HCEC 1CT (cell line): ENCODE measurements at regions not wholly inside any gene's neighbourhood (a gene's known extent, or its start where the extent isn't known, plus 50 kb on each side); places are given as distances from the start of the nearest gene placed in this dataset.
"Not testable (repeated sequence)": the region's sequence is repeated elsewhere in the genome, so short reads cannot be mapped to it uniquely, and the experiment has no call there.

ENCODE experiments used
- DNase-seq: peaks from one replicate; pipeline ENCODE4 v3.0.0-alpha.2; 2017

DNA sequence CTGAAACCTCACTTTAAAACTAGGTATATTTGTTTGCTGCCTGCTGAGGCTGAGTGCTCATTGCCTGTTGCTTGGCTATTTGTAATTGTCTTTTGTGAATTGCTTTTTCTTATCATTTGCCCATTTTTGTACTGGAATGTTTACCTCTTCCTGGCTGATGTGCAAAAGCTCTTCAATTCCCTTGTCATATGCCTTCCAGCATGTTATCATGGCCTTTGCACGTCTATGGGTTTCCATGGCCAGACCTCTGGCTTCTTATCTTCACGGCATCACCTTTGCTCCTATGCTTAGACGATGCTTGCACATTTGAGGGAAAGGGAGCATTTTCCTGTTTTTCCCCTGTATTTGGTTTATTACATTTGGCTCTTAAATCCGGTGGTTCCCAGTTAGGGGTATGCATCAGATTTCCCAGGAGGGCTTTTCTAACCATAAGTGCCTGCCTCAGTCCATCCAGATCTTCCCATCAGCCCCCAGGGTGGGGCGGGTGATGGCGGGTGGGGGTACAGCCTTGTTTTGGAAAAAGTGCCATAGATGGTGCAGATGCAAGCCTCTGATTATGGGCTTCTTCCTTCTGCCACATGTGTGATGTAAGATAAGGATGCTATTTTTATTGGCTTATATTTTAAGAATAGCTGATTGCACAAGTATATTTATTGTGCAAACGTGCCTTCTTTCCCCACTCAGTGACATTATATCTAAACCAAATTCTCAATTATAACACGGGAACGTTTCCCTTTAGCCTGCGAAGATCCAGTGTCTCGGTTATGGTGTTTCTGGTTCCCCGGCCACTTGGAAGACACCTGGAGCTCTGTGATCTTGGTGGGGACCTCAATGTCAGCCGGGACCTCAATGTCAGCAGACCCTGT is 70.6 kb upstream of the SEPTIN5 start:
- no peak for DNase-seq

- no peak for DNase-seq
Observed at GRCh38 chr22:19644314-19645223, 69.7 kb upstream of the SEPTIN5 start.

GRCh38 chr22:19645391-19645790 is 68.9 kb upstream of the SEPTIN5 start:
- no peak for DNase-seq

DNA sequence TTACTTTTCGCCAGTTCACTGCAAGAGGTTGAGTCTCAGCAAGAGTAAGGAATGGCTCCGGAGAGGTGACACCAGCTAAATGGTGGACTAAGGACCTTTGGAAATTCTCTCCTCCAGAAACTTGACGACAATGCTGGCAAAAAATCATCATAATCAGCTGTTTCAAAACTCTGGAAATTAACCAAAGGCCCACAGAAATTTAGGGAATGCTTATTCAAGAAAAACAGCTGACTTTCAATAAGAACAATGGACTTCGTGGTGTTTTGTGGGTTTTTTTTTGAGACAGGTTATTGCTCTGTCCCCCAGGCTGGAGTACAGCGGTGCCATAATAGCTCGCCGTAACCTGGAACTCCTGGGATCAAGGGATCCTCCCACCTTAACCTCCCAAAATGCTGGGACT is 68.4 kb upstream of the SEPTIN5 start:
- DNase-seq, result no peak

DNA sequence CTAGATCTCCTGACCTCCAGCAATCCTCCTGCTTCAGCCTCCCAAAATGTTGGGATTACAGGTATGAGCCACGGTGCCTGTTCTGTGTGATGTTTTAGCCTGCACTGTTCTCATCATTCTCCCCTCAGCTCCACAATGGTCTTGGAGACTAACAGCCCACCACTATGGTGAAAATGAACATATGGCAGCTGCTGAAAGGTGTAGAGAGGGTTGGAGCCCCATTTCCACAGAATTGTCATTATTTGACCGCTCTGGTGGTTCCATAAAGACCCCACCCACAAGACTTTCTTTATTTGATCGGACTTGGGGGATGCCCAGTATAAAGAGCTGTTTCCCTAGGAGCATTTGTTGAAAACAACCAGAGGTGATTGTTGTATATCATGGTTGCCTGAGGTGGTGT is 67.9 kb upstream of the SEPTIN5 start:
- no peak for DNase-seq

- peak; percentile 3 for DNase-seq
Observed at GRCh38 chr22:19648419-19648929, 65.8 kb upstream of the SEPTIN5 start.

DNA sequence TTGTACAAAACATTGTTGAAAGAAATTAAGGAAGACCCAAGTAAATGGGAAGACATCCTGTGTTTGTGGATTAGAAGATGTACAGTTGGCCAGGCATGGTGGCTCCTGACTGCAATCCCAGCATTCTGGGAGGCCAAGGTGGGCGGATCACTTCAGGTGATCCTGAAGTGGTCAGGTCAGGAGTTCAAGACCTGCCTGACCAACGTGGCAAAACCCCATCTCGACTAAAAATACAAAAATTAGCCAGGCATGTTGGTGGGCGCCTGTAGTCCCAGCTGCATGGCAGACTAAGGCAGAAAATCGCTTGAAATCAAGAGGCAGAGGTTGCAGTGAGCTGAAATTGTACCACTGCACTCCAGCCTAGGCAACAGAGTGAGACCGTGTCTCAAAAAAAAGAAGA is 62.0 kb upstream of the SEPTIN5 start:
- DNase-seq, result no peak

DNA sequence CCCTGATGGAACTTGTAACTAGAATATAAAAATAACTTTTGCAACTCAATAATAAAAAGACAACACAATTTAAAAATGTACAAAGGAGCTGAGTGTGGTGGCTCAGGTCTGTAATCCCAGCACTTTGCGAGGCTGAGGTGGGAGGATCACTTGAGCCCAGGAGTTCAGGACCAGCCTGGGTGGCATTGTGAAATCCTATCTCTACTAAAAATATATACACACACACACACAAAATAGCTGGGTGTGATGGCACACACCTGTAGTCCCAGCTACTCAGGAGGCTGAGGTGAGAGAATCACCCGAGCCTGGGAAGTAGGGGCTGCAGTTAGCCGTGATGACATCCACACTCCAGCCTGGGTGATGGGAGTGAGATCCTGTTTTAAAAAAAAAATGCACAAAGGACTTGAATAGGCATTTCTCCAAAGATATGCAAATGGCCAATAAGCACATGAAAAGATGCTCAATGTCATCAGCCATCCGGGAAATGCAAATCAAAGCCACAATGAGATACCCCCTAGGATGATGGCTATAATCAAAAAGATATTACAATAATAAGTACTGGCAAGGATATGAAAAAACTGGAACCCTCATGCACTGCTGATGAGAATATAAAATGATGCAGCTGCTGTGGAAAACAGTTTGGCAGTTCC is 59.8 kb upstream of the SEPTIN5 start:
- no peak for DNase-seq

DNA sequence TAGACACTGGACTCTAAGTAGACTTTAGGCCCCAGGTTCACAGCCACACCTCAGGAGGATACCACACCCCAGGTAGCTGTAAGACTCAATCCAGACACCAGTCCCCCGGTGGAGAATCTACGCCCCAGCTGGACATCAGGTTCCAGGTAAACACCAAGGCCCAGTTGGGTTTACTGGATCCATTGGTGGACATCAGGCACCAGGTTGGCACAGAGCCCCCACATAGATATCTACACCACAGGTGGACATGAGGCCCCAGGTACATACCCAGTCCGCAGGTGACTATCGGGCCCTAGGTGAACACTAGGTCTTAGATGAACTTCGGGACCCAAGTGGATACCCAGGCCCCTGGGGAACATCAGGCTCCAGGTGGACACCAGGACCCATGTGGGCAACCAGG is 58.9 kb upstream of the SEPTIN5 start:
- DNase-seq, result no peak

GRCh38 chr22:19656541-19657251 is 57.6 kb upstream of the SEPTIN5 start:
- DNase-seq, result no peak

DNA sequence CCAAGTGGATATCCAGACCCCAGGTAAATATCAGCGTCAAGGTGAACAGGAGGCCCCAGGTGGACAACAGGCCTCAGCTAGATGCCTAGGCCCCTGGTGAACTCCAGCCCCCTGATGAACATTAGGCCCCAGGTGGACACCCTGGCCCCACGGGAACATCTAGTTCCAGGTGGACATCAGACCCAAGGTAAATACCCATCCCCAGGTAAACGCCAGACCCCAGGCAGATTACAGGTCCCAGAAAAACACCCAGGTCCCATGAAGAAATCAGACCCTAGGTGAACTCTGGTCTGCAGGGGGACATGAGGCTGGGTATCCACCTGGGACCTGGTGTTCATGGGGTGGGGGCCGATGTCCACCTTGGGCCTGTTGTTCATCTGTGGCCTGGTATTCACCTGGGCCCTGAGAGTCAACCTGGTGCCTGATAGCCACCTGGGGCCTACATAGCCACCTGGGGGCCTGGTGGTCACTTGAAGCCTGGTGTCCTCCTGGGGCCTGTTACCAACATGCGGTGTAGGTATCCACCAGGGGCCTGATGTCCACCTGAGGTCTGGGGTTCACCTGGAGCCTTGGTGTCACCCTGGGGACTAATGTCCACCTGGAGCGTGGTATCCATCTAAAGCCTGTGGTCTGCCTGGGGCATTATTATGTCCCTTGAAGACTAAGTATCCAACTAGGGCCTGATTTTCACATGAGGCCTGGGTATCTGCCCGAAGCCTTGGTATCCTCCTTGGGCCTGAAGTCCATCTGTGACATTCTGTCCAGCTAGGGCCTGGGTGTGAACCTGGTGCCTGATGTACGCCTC is 56.8 kb upstream of the SEPTIN5 start:
- DNase-seq, result no peak

GRCh38 chr22:19658057-19658966 is 56.0 kb upstream of the SEPTIN5 start:
- DNase-seq, result no peak

DNA sequence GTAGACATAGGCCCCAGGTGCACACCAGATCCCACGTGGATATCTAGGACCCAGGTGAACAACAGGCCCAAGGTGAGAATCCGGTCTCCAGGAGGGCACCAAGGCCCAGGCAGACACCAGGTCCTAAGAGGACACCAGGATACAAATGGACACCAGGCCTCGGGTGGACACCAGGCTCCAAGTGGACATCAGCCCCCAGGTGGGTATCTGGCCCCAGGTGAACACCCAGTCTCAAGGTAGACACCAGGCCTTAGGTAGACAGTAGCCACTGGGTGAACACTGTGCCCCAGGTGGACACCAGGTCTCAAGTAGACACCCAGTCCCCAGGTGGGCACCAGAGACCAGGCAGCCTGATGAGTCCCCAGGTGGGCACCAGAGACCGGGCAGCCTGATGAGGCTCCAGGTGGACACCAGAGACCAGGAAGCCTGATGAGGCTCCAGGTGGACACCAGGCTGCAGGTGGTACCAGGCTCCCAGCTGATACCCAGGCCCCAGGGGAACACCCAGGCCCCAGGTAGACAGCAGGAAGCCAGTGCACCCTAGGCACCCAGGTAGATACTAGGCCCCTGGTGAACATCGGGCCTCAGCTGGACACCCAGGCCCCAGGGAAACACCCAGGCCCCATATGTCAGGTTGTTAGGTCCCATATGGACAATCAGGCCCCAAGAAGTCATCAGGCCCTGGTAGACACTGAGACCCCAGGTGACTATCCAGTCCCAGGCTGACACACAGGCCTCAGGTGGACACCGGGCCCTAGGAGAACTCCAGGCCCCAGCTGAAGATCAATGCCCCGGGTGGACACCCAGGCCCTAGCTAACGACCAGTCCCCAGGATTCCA is 55.1 kb upstream of the SEPTIN5 start:
- no peak for DNase-seq

GRCh38 chr22:19659805-19660345 is 54.4 kb upstream of the SEPTIN5 start:
- DNase-seq, result no peak

DNA sequence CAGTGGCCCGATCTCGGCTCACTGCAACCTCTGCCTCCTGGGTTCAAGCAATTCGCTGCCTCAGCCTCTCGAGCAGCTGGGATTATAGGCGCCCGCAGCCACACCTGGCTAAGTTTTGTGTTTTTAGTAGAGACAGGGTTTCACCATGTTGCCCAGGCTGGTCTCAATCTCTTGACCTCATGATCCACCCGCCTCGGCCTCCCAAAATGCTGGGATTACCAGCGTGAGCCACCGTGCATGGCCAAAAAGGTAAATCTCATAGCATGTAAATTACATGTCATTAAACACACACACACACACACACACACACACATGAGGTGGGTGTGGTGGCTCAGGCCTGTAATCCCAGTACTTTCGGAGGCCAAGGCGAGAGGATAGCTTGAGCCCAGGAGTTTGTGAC is 53.7 kb upstream of the SEPTIN5 start:
- not testable (repeated sequence) for DNase-seq

- no peak for DNase-seq
Observed at GRCh38 chr22:19661156-19661555, 53.1 kb upstream of the SEPTIN5 start.

DNA sequence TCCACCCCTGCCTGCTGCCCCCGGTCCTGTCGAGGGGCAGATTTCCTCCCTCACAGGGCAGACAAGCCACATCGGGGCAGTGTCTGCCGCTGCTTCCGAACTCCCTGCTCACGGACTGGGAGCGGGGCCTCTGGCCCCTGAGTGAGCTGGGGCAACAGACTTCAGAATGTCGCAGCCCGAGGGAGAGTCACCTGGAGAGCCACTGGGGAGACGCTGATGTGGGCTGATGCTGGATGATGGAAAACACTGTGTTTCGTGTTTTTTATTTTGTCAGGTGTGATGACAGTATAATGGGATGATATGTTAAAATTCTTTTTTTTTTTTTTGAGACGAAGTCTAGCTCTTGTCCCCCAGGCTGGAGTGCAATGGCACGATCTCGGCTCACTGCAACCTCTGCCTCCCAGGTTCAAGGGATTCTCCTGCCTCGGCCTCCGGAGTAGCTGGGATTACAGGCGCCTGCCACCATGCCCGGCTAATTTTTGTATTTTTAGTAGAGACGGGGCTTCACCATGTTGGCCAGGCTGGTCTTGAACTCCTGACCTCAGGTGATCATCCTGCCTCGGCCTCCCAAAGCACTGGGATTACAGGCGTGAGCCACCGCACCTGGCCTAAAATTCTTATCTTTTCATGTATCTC is 52.1 kb upstream of the SEPTIN5 start:
- DNase-seq, result not testable (repeated sequence)

- peak; percentile 39 for DNase-seq
Observed at GRCh38 chr22:19663286-19663815, 51.0 kb upstream of the SEPTIN5 start.
